GM19328 (cell line): ENCODE measurements at regions not wholly inside any gene's neighbourhood (a gene's known extent, or its start where the extent isn't known, plus 50 kb on each side); places are given as distances from the start of the nearest gene placed in this dataset.

ENCODE experiments used
- ATAC-seq: cut with Tn5 transposase; IDR thresholded peaks from one replicate; pipeline ENCODE4 v1.9.1; 2021; ENCODE audit warnings: mild to moderate bottlenecking, moderate library complexity; ENCODE audit not compliant: unreplicated experiment

DNA sequence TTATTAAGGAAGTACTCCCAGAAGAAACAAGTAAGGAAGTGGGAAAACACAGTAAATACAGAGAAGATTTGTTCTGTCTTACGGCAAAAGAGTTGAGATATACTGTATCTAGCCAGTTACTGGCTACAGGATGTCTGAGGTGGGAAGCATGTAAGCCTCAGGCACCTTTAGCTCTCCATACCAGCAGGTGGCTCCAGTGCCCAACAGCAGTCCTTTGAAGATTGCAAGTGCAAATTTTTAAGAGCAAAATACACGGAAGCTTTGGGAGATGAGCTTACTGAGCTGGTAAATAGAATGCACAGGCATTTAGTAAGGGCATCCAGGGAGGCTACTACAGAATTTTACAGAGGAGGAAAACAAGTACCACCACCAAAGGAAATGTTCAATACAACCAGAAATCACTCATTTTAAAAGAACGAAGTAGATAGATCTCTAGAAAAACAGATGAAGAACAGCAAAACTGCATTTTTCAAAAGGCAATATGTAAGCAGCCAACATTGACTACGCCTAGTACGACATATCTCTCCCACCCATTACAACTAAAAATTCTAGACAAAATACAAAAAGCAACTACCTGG, 57.9 kb upstream of the VSTM2B start:
- no peak for ATAC-seq

- ATAC-seq = no peak
Measured at GRCh38 chr19:29475469-29475868, 50.3 kb upstream of the VSTM2B start.
